ENCODE measurements at regions not wholly inside any gene's neighbourhood (a gene's known extent, or its start where the extent isn't known, plus 50 kb on each side); places are given as distances from the start of the nearest gene placed in this dataset.

GRCh38 chr5:96197347-96197746 is 235.7 kb upstream of the ELL2 start:
- no peak overlapping the region for H3K4me3 ChIP-seq (ENCODE audit: low read length)
- no peak for DNase-seq (ENCODE audit: low read depth)
- TF ChIP-seq, protein P1, sequence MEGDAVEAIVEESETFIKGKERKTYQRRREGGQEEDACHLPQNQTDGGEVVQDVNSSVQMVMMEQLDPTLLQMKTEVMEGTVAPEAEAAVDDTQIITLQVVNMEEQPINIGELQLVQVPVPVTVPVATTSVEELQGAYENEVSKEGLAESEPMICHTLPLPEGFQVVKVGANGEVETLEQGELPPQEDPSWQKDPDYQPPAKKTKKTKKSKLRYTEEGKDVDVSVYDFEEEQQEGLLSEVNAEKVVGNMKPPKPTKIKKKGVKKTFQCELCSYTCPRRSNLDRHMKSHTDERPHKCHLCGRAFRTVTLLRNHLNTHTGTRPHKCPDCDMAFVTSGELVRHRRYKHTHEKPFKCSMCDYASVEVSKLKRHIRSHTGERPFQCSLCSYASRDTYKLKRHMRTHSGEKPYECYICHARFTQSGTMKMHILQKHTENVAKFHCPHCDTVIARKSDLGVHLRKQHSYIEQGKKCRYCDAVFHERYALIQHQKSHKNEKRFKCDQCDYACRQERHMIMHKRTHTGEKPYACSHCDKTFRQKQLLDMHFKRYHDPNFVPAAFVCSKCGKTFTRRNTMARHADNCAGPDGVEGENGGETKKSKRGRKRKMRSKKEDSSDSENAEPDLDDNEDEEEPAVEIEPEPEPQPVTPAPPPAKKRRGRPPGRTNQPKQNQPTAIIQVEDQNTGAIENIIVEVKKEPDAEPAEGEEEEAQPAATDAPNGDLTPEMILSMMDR (conservative IDR thresholded peaks at IDR 0.05; ENCODE audit: low read length): no peak

- TF ChIP-seq, protein P1 (conservative IDR thresholded peaks at IDR 0.05; ENCODE audit: low read length): no peak
- DNase-seq (ENCODE audit: low read depth): peak; percentile 70
- H3K4me3 ChIP-seq (ENCODE audit: low read length): no peak overlapping the region
Measured at GRCh38 chr5:96196890-96197289, 235.2 kb upstream of the ELL2 start.

DNA sequence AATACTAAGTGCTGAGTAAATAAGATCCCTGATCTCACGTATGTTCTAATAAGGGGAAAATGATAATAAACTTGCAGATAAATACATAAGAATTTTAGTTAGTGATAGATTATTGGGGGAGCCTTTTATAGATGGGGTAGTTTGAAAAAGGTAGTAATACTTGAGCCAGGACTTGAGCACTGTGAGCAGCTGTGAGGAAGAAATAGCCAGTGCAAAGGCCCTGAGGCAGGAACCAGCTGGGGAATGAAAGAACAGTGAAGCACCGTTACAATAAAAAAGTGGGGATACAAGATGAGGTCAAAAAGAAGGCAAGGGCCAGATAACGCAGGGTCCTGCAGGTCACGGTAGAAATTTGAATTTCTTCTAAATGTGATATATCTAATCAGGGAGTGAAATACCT is 234.8 kb upstream of the ELL2 start:
- no peak overlapping the region for H3K4me3 ChIP-seq (ENCODE audit: low read length)
- no peak for DNase-seq (ENCODE audit: low read depth)
- TF ChIP-seq, protein P1 (conservative IDR thresholded peaks at IDR 0.05; ENCODE audit: low read length): no peak

DNA sequence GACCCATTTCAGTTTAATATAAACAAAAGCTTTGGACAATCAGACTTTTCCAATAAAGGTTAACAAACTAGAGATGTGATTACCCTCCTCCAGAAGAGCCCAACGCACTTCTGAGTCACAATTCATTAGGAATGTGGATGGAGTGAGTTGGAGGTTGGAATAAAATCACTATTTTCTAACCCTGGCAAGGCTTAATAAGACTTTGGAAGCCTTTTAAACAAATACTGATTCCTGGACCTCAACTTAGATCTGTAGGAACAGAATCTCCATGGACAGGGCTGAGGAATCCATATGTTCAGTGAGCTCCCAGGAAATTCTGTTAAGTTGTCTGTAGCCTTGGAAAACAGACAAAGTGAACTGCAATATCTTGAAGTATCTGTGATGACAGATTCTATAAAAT is 233.5 kb upstream of the ELL2 start:
- TF ChIP-seq, protein P1 (conservative IDR thresholded peaks at IDR 0.05; ENCODE audit: low read length): no peak
- peak; percentile 37 for DNase-seq (ENCODE audit: low read depth)
- H3K4me3 ChIP-seq (ENCODE audit: low read length): no peak overlapping the region

DNA sequence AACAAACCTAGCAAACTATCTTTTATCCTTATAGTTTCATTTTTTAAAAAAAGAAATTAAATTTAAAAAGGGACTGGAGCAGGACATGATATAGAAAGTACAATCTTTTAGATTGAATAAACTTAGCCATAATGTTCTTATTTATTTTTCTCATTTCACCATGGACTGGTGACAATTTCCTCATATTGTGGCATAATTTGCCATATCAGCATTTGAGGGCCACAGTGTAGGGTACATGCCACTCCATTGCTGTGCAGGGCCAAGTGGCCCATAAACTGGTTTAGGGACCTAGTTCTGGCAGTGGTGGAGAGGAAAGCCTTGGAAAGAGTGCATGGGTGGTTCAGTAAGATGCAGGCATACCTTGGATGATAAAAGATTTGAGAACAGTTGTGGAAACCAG is 232.9 kb upstream of the ELL2 start:
- DNase-seq (ENCODE audit: low read depth): no peak
- H3K4me3 ChIP-seq (ENCODE audit: low read length): no peak overlapping the region
- TF ChIP-seq, protein P1 (conservative IDR thresholded peaks at IDR 0.05; ENCODE audit: low read length): no peak

GRCh38 chr5:96193946-96194345 is 232.3 kb upstream of the ELL2 start:
- no peak for DNase-seq (ENCODE audit: low read depth)
- H3K4me3 ChIP-seq (ENCODE audit: low read length): no peak overlapping the region
- TF ChIP-seq, protein P1 (conservative IDR thresholded peaks at IDR 0.05; ENCODE audit: low read length): no peak

DNA sequence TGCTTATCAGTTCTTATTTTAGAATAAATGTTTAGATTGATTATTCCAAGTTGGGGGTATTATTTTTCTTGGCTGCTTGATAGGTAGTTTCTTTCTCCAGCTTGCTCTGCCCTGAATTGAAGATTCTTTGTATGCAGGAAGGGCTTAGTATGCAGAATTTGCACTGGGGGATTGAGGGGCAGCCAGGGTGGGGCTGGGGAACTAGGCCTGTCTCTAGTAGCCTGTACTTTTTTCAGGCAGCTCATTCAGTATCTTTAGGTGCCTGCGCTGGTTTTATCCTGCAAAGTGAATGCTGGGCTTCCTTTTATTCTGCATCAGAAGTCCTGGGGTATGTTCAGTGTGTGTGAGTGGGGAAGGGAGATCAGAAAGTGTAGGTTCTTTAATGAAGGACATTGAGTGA is 228.3 kb upstream of the ELL2 start:
- TF ChIP-seq, protein P1 (conservative IDR thresholded peaks at IDR 0.05; ENCODE audit: low read length): no peak
- DNase-seq (ENCODE audit: low read depth): no peak
- H3K4me3 ChIP-seq (ENCODE audit: low read length): no peak overlapping the region

Measured in AG10803 (cell line).